Endodermal cell (in vitro differentiated cells): ENCODE measurements at regions not wholly inside any gene's neighbourhood (a gene's known extent, or its start where the extent isn't known, plus 50 kb on each side); places are given as distances from the start of the nearest gene placed in this dataset.

Experiments used
- DNase-seq: peaks from one replicate; pipeline ENCODE4 v3.0.0-alpha.2; 2017
- H3K27ac ChIP-seq: 2 replicates; pipeline ENCODE4 v1.5.1; 2013; ENCODE audit warnings: mild to moderate bottlenecking, low read depth, low read length, moderate library complexity
- H3K27me3 ChIP-seq: 2 replicates; pipeline ENCODE4 v1.6.1; 2013; ENCODE audit warnings: mild to moderate bottlenecking, low read length, moderate library complexity; ENCODE audit not compliant: insufficient read depth, control insufficient read depth, poor library complexity, severe bottlenecking
- H3K36me3 ChIP-seq: 2 replicates; pipeline ENCODE4 v1.7.0; 2013; ENCODE audit warnings: mild to moderate bottlenecking, low read length, moderate library complexity; ENCODE audit not compliant: control insufficient read depth, insufficient read depth
- H3K4me1 ChIP-seq: one replicate; pipeline ENCODE4 v1.7.0; 2013; ENCODE audit warnings: low read length; ENCODE audit not compliant: control insufficient read depth, insufficient read depth
- H3K4me3 ChIP-seq: 2 replicates; pipeline ENCODE4 v1.5.1; 2013; ENCODE audit warnings: mild to moderate bottlenecking, low read length, moderate library complexity
- H3K9ac ChIP-seq: 2 replicates; pipeline ENCODE4 v1.6.1; 2013; ENCODE audit warnings: mild to moderate bottlenecking, low read length, moderate library complexity; ENCODE audit not compliant: poor library complexity, severe bottlenecking; ENCODE audit errors: extremely low read depth
- H3K9me3 ChIP-seq: 2 replicates; pipeline ENCODE4 v1.6.1; 2013; ENCODE audit warnings: mild to moderate bottlenecking, low read length, moderate library complexity; ENCODE audit not compliant: control insufficient read depth
- H3K27ac Mint-ChIP-seq: 2 replicates; pipeline ENCODE4 v1.8.0; 2020; ENCODE audit warnings: mixed read lengths
- H3K27me3 Mint-ChIP-seq: 2 replicates; pipeline ENCODE4 v1.8.0; 2021; ENCODE audit warnings: mild to moderate bottlenecking, mixed read lengths; ENCODE audit not compliant: insufficient read depth
- H3K36me3 Mint-ChIP-seq: 2 replicates; pipeline ENCODE4 v1.8.0; 2020; ENCODE audit warnings: low read depth, mixed read lengths
- H3K4me1 Mint-ChIP-seq: 2 replicates; pipeline ENCODE4 v1.8.0; 2020; ENCODE audit warnings: mixed read lengths
- H3K4me3 Mint-ChIP-seq: 2 replicates; pipeline ENCODE4 v1.8.0; 2020; ENCODE audit warnings: mild to moderate bottlenecking, moderate library complexity, mixed read lengths
- H3K9me3 Mint-ChIP-seq: 2 replicates; pipeline ENCODE4 v1.8.0; 2020; ENCODE audit warnings: mild to moderate bottlenecking, mixed read lengths
- CTCF ChIP-seq: fragments of 200-600 bp; sonication (generic); conservative IDR thresholded peaks from 2 replicates; pipeline ENCODE4 v1.5.0; 2021; ENCODE audit warnings: antibody characterized with exemption, mild to moderate bottlenecking
- WGBS, 2 experiments: methylation state at CpG; one replicate each; pipeline versions ENCODE4 v1.1.5 to v1.1.7; 2013; ENCODE audit warnings: missing lambda C conversion rate in 2 of 2, mixed read lengths in 1 of 2; ENCODE audit not compliant: insufficient coverage in 1 of 2, insufficient read length in 1 of 2; 5-methylcytosine and 5-hydroxymethylcytosine counted together

GRCh38 chr10:8766899-8767298, 712.4 kb downstream of the GATA3 start:
- H3K4me3 Mint-ChIP-seq, result no peak overlapping the region
- no peaks in the 10 kb centered on the region for H3K4me1 ChIP-seq
- H3K9ac ChIP-seq, result no peak overlapping the region
- H3K9me3 Mint-ChIP-seq, result no peaks in the 10 kb centered on the region
- H3K4me3 ChIP-seq, result no peak overlapping the region
- no peaks in the 10 kb centered on the region for H3K4me1 Mint-ChIP-seq
- H3K36me3 Mint-ChIP-seq, result no peaks in the 10 kb centered on the region
- no peaks in the 10 kb centered on the region for H3K27me3 Mint-ChIP-seq
- H3K27ac ChIP-seq, result no peak overlapping the region
- TF ChIP-seq CTCF, result no peak
- no peaks in the 10 kb centered on the region for H3K9me3 ChIP-seq
- H3K27ac Mint-ChIP-seq, result no peak overlapping the region
- no peak for DNase-seq
- 96% methylated on average over 4 of the region's 4 CpGs; no CpG with 5 or more reads in 1 of the 2 experiments for WGBS, 2 experiments
- H3K36me3 ChIP-seq, result no peaks in the 10 kb centered on the region
- no peaks in the 10 kb centered on the region for H3K27me3 ChIP-seq

GRCh38 chr10:8767591-8767990, 713.1 kb downstream of the GATA3 start:
- H3K36me3 Mint-ChIP-seq, result no peaks in the 10 kb centered on the region
- H3K9me3 ChIP-seq, result no peaks in the 10 kb centered on the region
- no peak overlapping the region for H3K27ac ChIP-seq
- H3K27me3 ChIP-seq, result no peaks in the 10 kb centered on the region
- H3K27ac Mint-ChIP-seq, result no peak overlapping the region
- no peak overlapping the region for H3K9ac ChIP-seq
- no peaks in the 10 kb centered on the region for H3K9me3 Mint-ChIP-seq
- no peaks in the 10 kb centered on the region for H3K4me1 Mint-ChIP-seq
- 81 to 94% methylated on average over 2 to 5 of the region's 5 CpGs for WGBS, 2 experiments
- no peaks in the 10 kb centered on the region for H3K36me3 ChIP-seq
- no peaks in the 10 kb centered on the region for H3K4me1 ChIP-seq
- DNase-seq, result no peak
- TF ChIP-seq CTCF, result no peak
- H3K4me3 ChIP-seq, result no peak overlapping the region
- H3K27me3 Mint-ChIP-seq, result no peaks in the 10 kb centered on the region
- no peak overlapping the region for H3K4me3 Mint-ChIP-seq

- no peaks in the 10 kb centered on the region for H3K4me1 ChIP-seq
- H3K27ac ChIP-seq, result no peak overlapping the region
- TF ChIP-seq CTCF, result no peak
- Mint-ChIP-seq H3K4me1 (no peaks in the 10 kb centered on the region), H3K27me3 (no peaks in the 10 kb centered on the region), H3K27ac (no peak overlapping the region), H3K4me3 (no peak overlapping the region), H3K36me3 (no peaks in the 10 kb centered on the region), H3K9me3 (no peaks in the 10 kb centered on the region)
- H3K4me3 ChIP-seq, result no peak overlapping the region
- H3K9me3 ChIP-seq, result no peaks in the 10 kb centered on the region
- no peaks in the 10 kb centered on the region for H3K27me3 ChIP-seq
- no peaks in the 10 kb centered on the region for H3K36me3 ChIP-seq
- no peak for DNase-seq
- H3K9ac ChIP-seq, result no peak overlapping the region
Observed at GRCh38 chr10:8768341-8768740, 713.9 kb downstream of the GATA3 start.
